ENCODE measurements at regions not wholly inside any gene's neighbourhood (a gene's known extent, or its start where the extent isn't known, plus 50 kb on each side); places are given as distances from the start of the nearest gene placed in this dataset.

GRCh38 chr16:47925811-47926460 lies 229.9 kb downstream of the ABCC12 start:
- no peaks in the 10 kb centered on the region for H3K36me3 ChIP-seq (ENCODE audit: control insufficient read depth in 2 of 4, insufficient read depth in 4 of 4, low read length in 3 of 4)
- no peak overlapping the region for H3K9ac ChIP-seq (replicated peaks in 1 of 4; ENCODE audit: extremely low read depth in 1 of 4, low read depth in 3 of 4, low read length in 3 of 4)
- no peak for DNase-seq (ENCODE audit: low read depth in 1 of 2, low spot score in 2 of 2)
- 89% methylated on average over 8 of the region's 8 CpGs; no CpG with 5 or more reads in 1 of the 2 experiments for WGBS, 2 experiments (ENCODE audit: extremely low coverage in 1 of 2, insufficient coverage in 1 of 2, insufficient read length in 1 of 2, insufficient replicate concordance in 2 of 2, low coverage in 1 of 2, low lambda C conversion rate in 2 of 2, missing lambda C conversion rate in 1 of 2)
- no peaks in the 10 kb centered on the region for H3K27me3 ChIP-seq (replicated peaks in 1 of 4; ENCODE audit: control insufficient read depth in 3 of 4, extremely low read depth in 1 of 4, insufficient read depth in 3 of 4, low read length in 3 of 4)
- H2BK15ac ChIP-seq (ENCODE audit: low read length), result no peak overlapping the region
- no peak overlapping the region for H3K18ac ChIP-seq (ENCODE audit: extremely low read depth, low read length)
- H2BK12ac ChIP-seq (ENCODE audit: low read depth, low read length), result no peak overlapping the region
- H3K23ac ChIP-seq (ENCODE audit: insufficient read length), result no peak overlapping the region
- H3K23me2 ChIP-seq (ENCODE audit: low read depth, low read length), result no peaks in the 10 kb centered on the region
- no peak overlapping the region for H4K5ac ChIP-seq (ENCODE audit: insufficient read length, low read depth, low read length)
- H3K4me1 ChIP-seq (replicated peaks in 1 of 4; ENCODE audit: control insufficient read depth in 3 of 4, insufficient read depth in 4 of 4, low read length in 3 of 4), result no peaks in the 10 kb centered on the region
- no peak overlapping the region for H3K4me2 ChIP-seq (ENCODE audit: insufficient read depth in 1 of 2, low read depth in 2 of 2, low read length in 2 of 2)
- no peak overlapping the region for H2AFZ ChIP-seq (ENCODE audit: low read length)
- no peak overlapping the region for H2BK5ac ChIP-seq (ENCODE audit: low read depth, low read length)
- no peak overlapping the region for H2BK120ac ChIP-seq (replicated peaks; ENCODE audit: low read depth, low read length)
- ChIA-PET CTCF (ENCODE audit: partially characterized antibody) (interaction anchor here (1.2 to 3.0 kb wide), 2 partner anchors 16 to 46 kb away, joined by 3 to 8 read pairs; no protein-coding TSS in a partner anchor), POLR2A (ENCODE audit: partially characterized antibody) (no interaction called here)
- no peak for FAIRE-seq
- H3K56ac ChIP-seq (replicated peaks; ENCODE audit: insufficient read length, low read depth, low read length), result no peak overlapping the region
- H3K27ac ChIP-seq (ENCODE audit: low read depth, low read length), result no peak overlapping the region
- H4K8ac ChIP-seq (ENCODE audit: extremely low read depth, insufficient read depth, low read length), result no peak overlapping the region
- no peak overlapping the region for H4K91ac ChIP-seq (replicated peaks; ENCODE audit: insufficient read length, low read length)
- H4K20me1 ChIP-seq (replicated peaks in 1 of 2; ENCODE audit: control insufficient read depth in 1 of 2, insufficient read depth in 2 of 2, low read length in 2 of 2), result no peaks in the 10 kb centered on the region
- no peak overlapping the region for H2BK20ac ChIP-seq (ENCODE audit: low read length)
- H3K79me2 ChIP-seq (ENCODE audit: control insufficient read depth in 1 of 2, insufficient read depth in 2 of 2, low read length in 2 of 2), result no peaks in the 10 kb centered on the region
- no peaks in the 10 kb centered on the region for H3K79me1 ChIP-seq (ENCODE audit: low read depth, low read length)
- H2AK5ac ChIP-seq (ENCODE audit: low read depth, low read length), result no peak overlapping the region
- no peak overlapping the region for H3K4me3 ChIP-seq (ENCODE audit: extremely low read depth in 1 of 4, insufficient read depth in 2 of 4, low read depth in 3 of 4, low read length in 4 of 4)
- no peak overlapping the region for H3K4ac ChIP-seq (replicated peaks; ENCODE audit: insufficient read length, low read depth, low read length)
- no peak overlapping the region for H3K14ac ChIP-seq (ENCODE audit: insufficient read length)
- no peaks in the 10 kb centered on the region for H3K9me3 ChIP-seq (ENCODE audit: insufficient read depth in 2 of 2, low read depth in 1 of 2, low read length in 1 of 2)
- no peak for TF ChIP-seq TEAD4 (IDR thresholded peaks at IDR 0.05; ENCODE audit: low read depth, low read length)
- no peak for TF ChIP-seq CBX8 (IDR thresholded peaks at IDR 0.05; ENCODE audit: borderline replicate concordance, low read depth, low read length)
- no peak for TF ChIP-seq YY1 (IDR thresholded peaks at IDR 0.05; ENCODE audit: low read depth, low read length)
- TF ChIP-seq MAX (IDR thresholded peaks at IDR 0.05), result no peak
- no peak for TF ChIP-seq RBBP5 (IDR thresholded peaks at IDR 0.05; ENCODE audit: borderline replicate concordance, low read depth, low read length)
- TF ChIP-seq BACH1 (IDR thresholded peaks at IDR 0.05; ENCODE audit: low read length), result no peak
- TF ChIP-seq SUZ12 (IDR thresholded peaks at IDR 0.05; ENCODE audit: low read length), result no peak
- TF ChIP-seq SP1 (IDR thresholded peaks at IDR 0.05; ENCODE audit: low read depth, low read length), result no peak
- TF ChIP-seq, protein P1, sequence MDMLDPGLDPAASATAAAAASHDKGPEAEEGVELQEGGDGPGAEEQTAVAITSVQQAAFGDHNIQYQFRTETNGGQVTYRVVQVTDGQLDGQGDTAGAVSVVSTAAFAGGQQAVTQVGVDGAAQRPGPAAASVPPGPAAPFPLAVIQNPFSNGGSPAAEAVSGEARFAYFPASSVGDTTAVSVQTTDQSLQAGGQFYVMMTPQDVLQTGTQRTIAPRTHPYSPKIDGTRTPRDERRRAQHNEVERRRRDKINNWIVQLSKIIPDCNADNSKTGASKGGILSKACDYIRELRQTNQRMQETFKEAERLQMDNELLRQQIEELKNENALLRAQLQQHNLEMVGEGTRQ (IDR thresholded peaks at IDR 0.05; ENCODE audit: low read length), result no peak
- no peak for TF ChIP-seq ATF3 (IDR thresholded peaks at IDR 0.05; ENCODE audit: insufficient read depth, low read depth, low read length)
- no peak for TF ChIP-seq KDM1A (IDR thresholded peaks at IDR 0.05; ENCODE audit: borderline replicate concordance, low read length)
- no peak for TF ChIP-seq RNF2 (IDR thresholded peaks at IDR 0.05; ENCODE audit: borderline replicate concordance, low read depth, low read length, missing control alignments, poor library complexity, severe bottlenecking)
